HG03457 (cell line): ENCODE measurements at regions not wholly inside any gene's neighbourhood (a gene's known extent, or its start where the extent isn't known, plus 50 kb on each side); places are given as distances from the start of the nearest gene placed in this dataset.
"Not testable (repeated sequence)": the region's sequence is repeated elsewhere in the genome, so short reads cannot be mapped to it uniquely, and the experiment has no call there.

ENCODE experiments used
- ATAC-seq: cut with Tn5 transposase; IDR thresholded peaks from one replicate; pipeline ENCODE4 v1.9.1; 2021; ENCODE audit warnings: moderate number of reproducible peaks; ENCODE audit not compliant: unreplicated experiment

DNA sequence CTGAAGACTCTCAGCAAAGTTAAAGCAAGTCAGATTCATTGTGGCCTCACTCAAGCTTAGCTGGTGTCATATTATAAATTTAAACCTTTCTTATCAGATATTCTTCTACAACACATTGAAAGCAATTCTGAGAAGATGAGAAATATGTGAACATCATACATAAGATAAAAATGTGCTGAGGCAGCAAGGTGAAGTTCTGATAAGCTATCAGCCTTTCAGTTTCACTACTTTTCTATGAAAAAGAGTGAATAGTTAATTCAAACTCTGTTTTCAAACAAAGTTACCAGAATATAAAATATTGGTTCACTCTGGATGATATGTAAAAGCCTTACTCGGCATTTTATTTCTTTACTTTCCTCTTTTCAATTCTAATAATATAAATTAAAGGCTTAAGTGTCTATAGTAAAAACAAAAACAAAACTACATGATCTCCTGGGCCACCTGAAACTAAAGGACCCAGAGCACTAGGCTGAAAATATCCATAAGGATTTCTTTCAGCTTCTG lies 824.4 kb downstream of the MTRR start:
- no peak for ATAC-seq

DNA sequence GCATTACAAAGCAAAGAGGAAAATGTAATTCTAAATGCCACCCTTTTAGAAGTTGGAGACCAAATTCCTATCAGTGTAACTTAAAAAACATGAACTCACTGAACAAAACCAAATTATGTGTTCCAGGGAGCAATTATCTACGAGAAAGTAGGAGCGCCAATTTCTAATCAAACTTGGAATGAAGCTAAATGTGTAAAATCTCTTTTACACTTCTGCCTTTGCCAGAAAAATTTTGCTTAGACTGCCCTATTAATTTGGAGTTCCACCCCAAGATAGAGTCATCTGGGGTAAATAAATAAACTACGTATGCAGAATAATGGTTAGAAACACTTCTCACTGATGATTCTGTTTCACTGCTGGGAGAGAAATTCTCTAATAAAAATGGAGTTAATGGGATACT lies 825.6 kb downstream of the MTRR start:
- no peak for ATAC-seq

GRCh38 chr5:8695902-8696845 lies 827.2 kb downstream of the MTRR start:
- ATAC-seq = no peak

GRCh38 chr5:8700222-8700621 lies 831.3 kb downstream of the MTRR start:
- no peak for ATAC-seq

- ATAC-seq = no peak
Measured at GRCh38 chr5:8700671-8701070, 831.7 kb downstream of the MTRR start.

GRCh38 chr5:8701251-8701650 lies 832.3 kb downstream of the MTRR start:
- ATAC-seq = no peak

DNA sequence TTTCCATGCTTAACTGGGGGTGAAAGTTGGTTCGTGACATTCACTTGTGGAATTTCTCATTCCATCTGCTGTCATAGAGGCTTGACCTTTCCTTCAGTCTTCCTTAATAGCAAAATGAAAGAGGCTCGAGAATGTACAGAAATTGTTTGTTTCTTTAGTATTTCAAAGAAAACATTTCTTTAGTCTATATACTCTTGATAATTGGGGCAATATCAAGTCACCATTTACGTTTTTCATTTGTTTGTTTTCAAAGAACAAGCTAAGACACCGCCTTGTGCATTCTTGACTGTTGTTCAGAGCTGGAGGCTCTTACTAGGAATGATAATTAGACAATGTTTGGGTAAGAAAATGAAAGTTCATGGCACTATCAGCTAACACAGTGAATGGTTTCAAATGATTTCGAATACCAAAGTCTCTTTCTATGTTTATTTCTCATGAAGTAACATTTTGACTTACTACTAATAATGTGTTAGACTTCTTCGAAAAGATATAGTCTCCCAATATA lies 835.4 kb downstream of the SEMA5A start:
- ATAC-seq = no peak

DNA sequence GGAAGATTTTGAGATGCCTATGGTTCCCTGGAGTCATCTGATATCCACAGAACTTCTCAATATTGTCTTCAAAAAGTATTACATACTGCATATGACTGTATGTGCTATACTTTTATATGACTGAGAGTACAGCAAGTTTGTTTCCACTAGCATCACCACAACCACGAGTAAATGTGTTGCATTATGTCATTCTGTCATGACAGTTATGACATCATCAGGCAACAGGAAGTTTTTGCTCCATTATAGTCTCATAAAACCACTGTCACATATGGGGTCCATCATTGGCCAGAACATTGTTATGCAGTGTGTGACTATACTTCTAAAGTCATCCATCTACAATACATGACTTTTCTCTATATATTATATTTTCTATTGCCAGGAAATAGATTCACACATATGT lies 831.7 kb downstream of the SEMA5A start:
- no peak for ATAC-seq

DNA sequence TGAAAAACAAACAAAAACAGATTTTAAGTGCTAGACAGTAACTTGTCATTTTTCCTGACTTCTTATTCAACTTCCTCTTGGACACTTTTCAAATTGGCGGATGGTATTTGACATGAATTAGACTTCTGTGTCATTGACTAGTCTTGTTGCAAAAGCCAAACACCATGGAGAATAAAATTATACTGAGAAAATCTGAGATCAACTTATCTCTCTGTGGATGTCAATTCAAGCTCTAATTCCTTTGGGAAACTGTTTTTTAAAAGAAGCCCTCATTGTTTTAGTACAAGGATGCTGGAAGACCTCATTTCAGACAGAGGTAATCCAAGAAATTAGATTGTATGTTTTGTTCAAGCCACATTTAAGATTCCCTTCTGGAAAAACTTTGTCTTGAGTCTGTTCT lies 831.0 kb downstream of the SEMA5A start:
- ATAC-seq = no peak

DNA sequence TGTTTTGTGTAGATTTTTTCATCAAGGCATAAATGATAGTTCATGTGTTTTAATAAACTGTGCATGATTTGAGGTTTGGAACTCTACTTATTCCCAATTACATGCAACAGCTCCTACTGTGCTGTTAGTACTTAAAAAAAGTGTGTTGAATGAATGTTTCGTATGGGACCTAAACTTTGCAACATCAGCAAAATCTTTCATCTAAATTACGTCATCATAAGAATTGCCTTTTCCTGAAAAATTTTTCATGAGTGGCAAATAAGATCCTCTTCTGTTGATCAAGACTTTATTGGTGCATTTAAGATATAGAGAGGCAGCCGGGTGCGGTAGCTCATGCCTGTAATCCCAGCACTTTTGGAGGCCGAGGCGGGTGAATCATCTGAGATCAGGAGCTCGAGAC lies 826.1 kb downstream of the SEMA5A start:
- no peak for ATAC-seq

GRCh38 chr5:8720506-8720905 lies 825.4 kb downstream of the SEMA5A start:
- no peak for ATAC-seq

DNA sequence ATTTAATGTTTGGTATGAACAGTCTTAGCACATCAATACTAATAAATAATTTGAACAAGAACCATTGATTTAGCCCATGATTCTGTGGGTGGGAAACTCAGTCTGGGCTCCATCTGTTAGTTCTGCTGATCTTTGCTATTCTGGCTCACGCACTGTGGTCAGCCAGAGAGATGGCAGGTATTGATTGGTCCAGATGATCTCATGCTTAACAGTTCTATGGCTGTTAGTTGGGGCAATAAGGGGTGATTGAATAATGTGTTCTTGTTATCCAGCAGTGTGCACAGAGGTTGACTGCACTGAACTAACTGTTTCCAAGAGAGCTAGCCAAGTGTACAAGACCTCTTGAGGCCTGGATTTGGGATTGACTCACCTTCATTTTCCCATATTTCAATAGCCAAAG lies 824.3 kb downstream of the SEMA5A start:
- ATAC-seq = no peak

DNA sequence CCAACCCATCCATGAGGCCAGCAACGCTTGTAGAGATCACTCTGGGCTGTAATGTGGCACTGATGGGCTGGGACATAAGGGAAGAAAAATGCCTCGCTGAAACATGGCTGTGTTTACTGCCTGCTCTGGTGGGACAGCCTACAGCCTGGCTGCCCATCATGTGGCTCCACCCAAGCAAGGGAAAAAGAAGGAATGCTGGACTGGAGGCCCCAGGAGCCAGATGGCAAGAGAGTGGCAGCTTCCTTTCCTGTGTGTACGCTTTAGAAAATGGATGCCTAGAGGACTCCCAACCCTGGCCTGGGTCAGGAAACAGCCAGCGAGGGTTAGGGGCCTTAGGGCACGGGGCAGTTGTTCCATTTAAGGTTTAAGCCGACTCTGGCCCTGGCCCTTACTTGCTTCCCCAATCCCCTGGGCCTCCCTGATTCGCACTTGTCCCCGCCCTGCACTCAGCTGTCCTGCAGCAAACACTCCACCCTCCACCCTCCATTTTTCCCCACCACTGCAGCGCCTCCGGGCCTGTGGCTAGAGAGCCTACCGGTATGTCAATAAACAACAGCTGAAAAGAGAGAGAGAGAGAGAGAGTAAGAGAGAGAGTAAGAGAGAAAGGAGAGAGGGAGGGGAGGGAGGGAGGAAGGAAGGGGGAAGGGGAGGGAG lies 819.4 kb downstream of the SEMA5A start:
- ATAC-seq = no peak

- ATAC-seq = no peak
Measured at GRCh38 chr5:8727396-8727795, 818.5 kb downstream of the SEMA5A start.

- no peak for ATAC-seq
Measured at GRCh38 chr5:8729437-8729836, 816.4 kb downstream of the SEMA5A start.

DNA sequence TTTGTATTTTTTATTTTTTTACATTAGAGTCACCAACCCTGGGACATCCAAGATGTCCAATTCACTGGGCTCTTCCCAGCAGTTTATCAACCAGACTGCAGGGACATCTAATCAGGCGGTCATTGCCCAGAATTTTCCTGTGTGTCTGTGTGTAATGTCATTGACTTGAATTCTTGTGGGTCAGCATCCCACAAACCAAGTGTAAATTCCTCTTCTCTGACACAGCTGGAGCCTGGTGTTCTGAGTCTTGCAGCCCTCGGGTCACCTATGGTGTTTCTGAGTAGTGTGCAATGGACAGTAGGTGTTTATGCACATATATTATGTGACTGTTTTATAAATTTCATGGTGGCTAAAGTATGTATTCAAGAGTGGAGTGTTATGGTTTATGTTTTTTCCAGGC lies 815.7 kb downstream of the SEMA5A start:
- no peak for ATAC-seq

DNA sequence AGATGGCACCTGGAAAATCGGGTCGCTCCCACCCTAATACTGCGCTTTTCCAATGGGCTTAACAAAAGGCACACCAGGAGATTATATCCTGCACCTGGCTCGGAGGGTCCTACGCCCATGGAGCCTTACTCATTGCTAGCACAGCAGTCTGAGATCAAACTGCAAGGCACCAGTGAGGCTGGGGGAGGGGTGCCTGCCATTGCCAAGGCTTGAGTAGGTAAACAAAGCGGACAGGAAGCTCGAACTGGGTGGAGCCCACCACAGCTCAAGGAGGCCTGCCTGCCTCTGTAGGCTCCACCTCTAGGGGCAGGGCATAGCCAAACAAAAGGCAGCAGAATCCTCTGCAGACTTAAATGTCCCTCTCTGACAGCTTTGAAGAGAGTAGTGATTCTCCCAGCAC lies 814.8 kb downstream of the SEMA5A start:
- ATAC-seq = not testable (repeated sequence)

- ATAC-seq = no peak
Measured at GRCh38 chr5:8740595-8740994, 805.3 kb downstream of the SEMA5A start.

GRCh38 chr5:8749556-8749955 lies 796.3 kb downstream of the SEMA5A start:
- no peak for ATAC-seq

- ATAC-seq = no peak
Measured at GRCh38 chr5:8750100-8750499, 795.8 kb downstream of the SEMA5A start.

DNA sequence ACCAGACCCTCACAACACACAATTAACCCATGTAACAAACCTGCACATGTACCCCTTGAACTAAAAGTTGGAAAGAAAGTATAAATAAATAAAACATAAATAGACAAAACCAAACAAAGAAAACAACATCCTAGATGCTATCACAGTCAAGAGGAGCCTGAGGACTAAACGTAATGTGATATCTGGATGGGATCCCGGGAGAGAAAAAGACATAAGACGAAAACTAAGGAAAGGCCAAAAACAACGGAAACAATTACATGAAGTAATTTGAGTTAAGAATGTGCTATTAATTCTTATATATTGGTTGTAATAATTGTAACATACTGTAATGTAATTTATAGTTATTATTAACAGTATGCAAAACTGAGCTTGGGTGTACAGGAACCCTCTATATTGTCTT lies 793.9 kb downstream of the SEMA5A start:
- ATAC-seq = no peak

DNA sequence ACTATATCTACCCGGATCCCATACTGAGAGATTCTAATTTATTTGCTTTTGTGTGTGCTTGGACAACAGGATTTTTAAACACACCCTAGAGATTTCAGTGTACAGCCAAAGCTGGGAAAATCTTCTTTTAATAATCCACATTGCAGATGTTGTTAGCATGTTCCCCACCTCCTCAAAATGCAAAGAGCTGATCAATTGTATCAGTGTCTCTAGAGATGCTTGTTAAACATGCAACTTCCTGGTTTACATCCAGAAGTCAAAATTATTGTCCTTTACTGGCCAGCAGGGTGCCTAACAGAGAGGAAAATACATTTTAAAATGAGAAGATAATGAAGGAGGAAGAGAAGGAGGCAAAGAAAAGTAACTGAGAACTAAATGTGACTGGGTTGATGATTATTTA lies 793.3 kb downstream of the SEMA5A start:
- ATAC-seq = no peak
